ENCODE measurements at regions not wholly inside any gene's neighbourhood (a gene's known extent, or its start where the extent isn't known, plus 50 kb on each side); places are given as distances from the start of the nearest gene placed in this dataset.

DNA sequence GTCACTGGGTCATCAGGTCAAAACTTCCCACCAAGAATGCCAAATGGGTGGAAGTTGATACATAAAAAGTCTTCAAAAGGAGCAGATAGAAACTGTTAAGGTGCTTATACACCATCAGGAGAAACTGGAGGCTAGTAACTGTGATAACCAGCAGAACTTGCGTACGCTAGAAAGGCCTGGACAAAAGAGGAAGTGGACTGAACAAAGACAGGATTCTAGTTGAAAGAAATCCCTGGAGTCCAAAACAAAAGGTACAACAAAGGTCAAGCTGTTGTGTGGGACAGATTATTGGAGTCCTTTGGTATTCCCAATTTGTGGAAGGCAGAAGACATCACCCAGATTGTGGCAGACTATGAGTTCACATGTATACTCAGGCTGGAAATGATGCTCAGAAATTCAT lies 215.8 kb upstream of the PBX1 start:
- no peak for DNase-seq (ENCODE audit: low read depth)
- no peak overlapping the region for H3K4me3 ChIP-seq (ENCODE audit: control insufficient read depth, low read depth, low read length)
- TF ChIP-seq, protein P1, sequence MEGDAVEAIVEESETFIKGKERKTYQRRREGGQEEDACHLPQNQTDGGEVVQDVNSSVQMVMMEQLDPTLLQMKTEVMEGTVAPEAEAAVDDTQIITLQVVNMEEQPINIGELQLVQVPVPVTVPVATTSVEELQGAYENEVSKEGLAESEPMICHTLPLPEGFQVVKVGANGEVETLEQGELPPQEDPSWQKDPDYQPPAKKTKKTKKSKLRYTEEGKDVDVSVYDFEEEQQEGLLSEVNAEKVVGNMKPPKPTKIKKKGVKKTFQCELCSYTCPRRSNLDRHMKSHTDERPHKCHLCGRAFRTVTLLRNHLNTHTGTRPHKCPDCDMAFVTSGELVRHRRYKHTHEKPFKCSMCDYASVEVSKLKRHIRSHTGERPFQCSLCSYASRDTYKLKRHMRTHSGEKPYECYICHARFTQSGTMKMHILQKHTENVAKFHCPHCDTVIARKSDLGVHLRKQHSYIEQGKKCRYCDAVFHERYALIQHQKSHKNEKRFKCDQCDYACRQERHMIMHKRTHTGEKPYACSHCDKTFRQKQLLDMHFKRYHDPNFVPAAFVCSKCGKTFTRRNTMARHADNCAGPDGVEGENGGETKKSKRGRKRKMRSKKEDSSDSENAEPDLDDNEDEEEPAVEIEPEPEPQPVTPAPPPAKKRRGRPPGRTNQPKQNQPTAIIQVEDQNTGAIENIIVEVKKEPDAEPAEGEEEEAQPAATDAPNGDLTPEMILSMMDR (conservative IDR thresholded peaks at IDR 0.05; ENCODE audit: control insufficient read depth, insufficient read depth, low read depth, low read length) = no peak

DNA sequence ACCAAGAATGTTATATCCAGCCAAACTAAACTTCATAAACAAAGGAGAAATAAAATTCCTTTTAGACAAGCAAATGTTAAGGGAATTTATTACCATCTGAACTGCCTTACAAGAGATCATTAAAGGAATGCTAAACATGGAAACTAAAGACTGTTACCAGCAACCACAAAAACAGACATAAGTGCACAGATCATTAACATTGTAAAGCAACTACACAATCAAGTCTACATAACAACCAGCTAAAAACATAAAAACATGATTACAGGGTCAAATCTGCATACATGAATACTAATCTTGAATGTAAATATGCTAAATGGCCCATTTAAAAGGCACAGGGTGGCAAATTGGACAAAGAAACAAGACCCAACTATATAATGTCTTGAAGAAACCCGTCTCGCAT lies 211.0 kb upstream of the PBX1 start:
- no peak overlapping the region for H3K4me3 ChIP-seq (ENCODE audit: control insufficient read depth, low read depth, low read length)
- TF ChIP-seq, protein P1 (conservative IDR thresholded peaks at IDR 0.05; ENCODE audit: control insufficient read depth, insufficient read depth, low read depth, low read length) = no peak
- no peak for DNase-seq (ENCODE audit: low read depth)

DNA sequence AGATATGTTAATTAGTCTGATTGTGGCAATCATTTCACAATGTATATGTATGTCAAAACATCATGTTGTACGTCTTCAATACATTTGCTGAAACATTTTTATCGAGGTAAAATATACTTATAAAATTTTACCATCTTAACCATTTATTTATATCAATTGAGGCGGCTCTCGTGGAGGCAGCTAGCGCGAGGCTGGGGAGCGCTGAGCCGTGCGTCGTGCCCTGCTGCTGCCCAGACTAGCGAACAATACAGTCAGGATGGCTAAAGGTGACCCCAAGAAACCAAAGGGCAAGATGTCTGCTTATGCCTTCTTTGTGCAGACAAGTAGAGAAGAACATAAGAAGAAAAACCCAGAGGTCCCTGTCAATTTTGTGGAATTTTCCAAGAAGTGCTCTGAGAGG lies 202.5 kb upstream of the PBX1 start:
- no peak for DNase-seq (ENCODE audit: low read depth)

DNA sequence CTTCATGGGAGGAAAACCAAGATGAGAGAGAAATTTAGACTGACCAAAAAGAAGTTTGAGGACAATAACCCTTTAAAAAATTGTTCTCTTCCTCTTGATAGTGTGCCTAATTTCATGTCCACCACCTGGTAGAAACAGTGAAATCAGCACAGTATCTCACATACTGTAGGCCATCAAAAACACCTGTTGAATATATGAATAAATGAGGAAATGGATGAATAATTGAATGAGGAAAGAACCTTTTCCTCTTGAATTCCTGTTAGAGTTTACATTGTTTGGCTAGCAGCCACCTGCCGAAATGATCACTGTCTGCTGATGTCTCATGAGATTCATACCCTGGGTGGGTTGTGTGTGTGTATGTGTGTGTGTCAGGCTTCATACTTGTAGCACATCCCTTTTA lies 198.7 kb upstream of the PBX1 start:
- DNase-seq (ENCODE audit: low read depth) = no peak
- H3K4me3 ChIP-seq (ENCODE audit: control insufficient read depth, low read depth, low read length) = no peak overlapping the region
- TF ChIP-seq, protein P1 (conservative IDR thresholded peaks at IDR 0.05; ENCODE audit: control insufficient read depth, insufficient read depth, low read depth, low read length) = no peak

More for the DNA sequence above, 202.5 kb upstream of the PBX1 start:
- no peak overlapping the region for H3K4me3 ChIP-seq (ENCODE audit: control insufficient read depth, low read depth, low read length)
- TF ChIP-seq, protein P1 (conservative IDR thresholded peaks at IDR 0.05; ENCODE audit: control insufficient read depth, insufficient read depth, low read depth, low read length) = no peak

DNA sequence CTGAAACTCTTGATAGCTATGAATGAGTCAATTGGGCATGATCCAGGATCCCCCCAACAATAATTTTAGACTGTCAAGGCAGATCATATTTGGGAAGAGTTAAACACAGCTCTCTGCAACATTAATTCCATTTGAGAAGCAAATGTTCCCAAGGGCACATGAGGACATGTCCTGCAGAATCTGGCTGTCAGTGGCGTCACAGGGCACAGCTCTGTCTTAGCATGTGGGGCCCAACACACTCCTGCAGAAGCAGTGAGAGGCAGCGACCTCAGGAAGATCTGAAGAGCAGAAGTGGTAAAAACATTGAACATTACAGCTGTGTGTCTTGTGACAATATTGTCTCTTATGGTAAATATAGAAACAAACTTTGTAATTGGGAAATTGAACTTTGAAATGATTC lies 197.1 kb upstream of the PBX1 start:
- TF ChIP-seq, protein P1 (conservative IDR thresholded peaks at IDR 0.05; ENCODE audit: control insufficient read depth, insufficient read depth, low read depth, low read length) = no peak

DNA sequence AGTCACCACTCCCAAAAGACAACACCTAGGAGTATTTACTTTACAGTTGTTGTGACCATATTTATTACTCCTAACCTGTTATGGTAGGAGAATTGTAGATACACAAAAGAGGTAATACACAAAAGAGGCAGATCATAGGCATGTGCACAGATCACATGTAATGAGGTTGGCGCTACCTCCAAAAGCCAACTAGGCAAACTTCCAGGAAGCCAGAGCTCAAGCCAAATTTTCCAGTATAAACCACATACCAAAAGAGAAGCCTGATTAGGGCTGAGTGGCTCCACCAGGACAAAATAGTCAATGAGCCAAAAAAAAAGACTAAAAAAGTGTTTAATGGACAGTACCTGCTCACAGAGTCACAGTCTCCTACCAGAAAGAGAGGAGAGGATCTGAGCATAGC lies 195.0 kb upstream of the PBX1 start:
- no peak overlapping the region for H3K4me3 ChIP-seq (ENCODE audit: control insufficient read depth, low read depth, low read length)
- TF ChIP-seq, protein P1 (conservative IDR thresholded peaks at IDR 0.05; ENCODE audit: control insufficient read depth, insufficient read depth, low read depth, low read length) = no peak
- no peak for DNase-seq (ENCODE audit: low read depth)

More for the DNA sequence above, 197.1 kb upstream of the PBX1 start:
- no peak overlapping the region for H3K4me3 ChIP-seq (ENCODE audit: control insufficient read depth, low read depth, low read length)
- no peak for DNase-seq (ENCODE audit: low read depth)

DNA sequence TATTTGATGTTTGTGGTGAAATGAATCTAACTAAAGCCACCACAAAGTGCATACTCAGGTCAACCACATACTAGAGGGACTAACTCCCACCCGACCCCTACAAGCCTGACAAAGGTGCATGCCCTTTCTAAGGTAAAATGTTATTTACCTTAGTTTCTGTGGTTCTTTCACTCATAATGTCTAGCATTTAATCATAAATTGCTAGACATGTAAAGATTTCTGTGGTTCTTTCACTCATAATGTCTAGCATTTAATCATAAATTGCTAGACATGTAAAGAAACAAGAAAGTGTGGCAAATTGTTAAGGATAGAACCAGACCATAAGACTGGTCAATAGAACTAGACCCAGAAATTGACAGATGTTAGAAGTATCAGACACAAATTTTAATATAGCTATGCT lies 193.0 kb upstream of the PBX1 start:
- TF ChIP-seq, protein P1 (conservative IDR thresholded peaks at IDR 0.05; ENCODE audit: control insufficient read depth, insufficient read depth, low read depth, low read length) = no peak
- no peak for DNase-seq (ENCODE audit: low read depth)
- H3K4me3 ChIP-seq (ENCODE audit: control insufficient read depth, low read depth, low read length) = no peak overlapping the region

All from fibroblast of mammary gland (primary cell).